GM11168 (cell line): ENCODE measurements at regions not wholly inside any gene's neighbourhood (a gene's known extent, or its start where the extent isn't known, plus 50 kb on each side); places are given as distances from the start of the nearest gene placed in this dataset.

Experiments
- in situ Hi-C: fragments of 300-500 bp; cut with MboI; formaldehyde crosslinking; loops from one replicate; pipeline ENCODE4 v1.12.0; 2022; ENCODE audit warnings: low sequenced_read_pairs; ENCODE audit not compliant: unreplicated experiment

GRCh38 chr12:125890366-125890905 lies 825.2 kb downstream of the AACS start:
- in situ Hi-C loops = no loop called here

DNA sequence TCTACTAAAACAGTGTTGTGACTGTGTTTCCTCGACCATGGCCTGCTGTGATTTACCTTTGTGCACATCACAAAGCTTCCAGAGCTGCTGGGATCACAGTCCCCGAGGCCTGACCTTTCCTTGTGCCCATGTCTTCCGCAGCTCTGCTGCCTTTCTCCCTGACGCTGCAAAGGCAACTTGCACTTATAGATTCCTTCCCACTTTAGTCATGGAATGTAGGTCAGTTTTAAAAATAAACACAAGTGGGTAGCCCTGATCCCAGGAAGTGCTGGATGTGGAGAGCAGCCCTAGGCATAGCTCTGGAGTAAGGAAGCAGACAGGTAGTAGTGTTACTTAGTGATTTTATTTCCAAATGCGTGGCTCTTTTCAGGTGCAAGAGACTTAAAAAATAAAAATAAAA lies 825.7 kb downstream of the AACS start:
- in situ Hi-C loops = no loop called here

DNA sequence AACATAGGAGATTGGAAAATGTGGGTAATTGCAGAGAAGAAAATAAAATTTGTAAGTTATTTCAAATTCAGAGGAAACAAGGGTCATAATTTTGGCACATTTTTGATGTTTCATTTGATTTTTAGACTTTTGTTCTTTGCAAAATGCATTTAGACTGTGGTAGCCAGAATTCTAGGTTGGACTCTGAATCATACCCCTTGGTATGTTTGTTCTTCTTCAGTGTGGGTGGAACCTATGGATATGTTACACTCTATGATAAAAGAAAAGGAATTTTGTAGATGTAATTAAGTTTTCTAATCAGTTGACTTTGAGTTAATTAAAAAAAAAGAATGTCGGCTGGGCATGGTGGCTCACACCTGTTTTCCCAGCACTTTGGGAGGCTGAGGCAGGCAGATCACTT lies 827.0 kb downstream of the AACS start:
- in situ Hi-C loops = no loop called here

GRCh38 chr12:125902991-125903390 lies 837.8 kb downstream of the AACS start:
- in situ Hi-C loops = no loop called here

DNA sequence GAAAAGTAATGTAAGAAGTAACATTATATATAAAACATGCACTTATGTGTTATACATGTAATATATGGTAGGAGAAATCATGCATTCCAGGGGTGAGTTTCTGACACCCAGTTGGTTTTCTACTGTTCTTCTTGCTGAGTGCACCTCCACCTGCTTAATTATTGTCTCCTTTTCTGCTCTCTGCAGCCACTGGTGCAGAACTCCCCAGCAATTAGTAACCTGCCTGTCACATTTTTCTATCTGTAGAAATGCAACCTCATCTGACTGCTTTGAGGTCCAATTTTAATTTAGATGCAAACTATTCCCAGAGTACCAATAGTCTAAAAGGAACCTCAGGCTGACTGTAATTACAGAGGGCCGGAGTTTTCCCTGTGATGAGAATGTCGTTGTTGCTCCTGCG lies 842.1 kb downstream of the AACS start:
- in situ Hi-C loops = no loop called here

- in situ Hi-C loops = no loop called here
These were observed 854.7 kb downstream of the AACS start for GRCh38 chr12:125919856-125920470.

- in situ Hi-C loops = no loop called here
These were observed 857.1 kb downstream of the AACS start for GRCh38 chr12:125922330-125922729.

- in situ Hi-C loops = no loop called here
These were observed 871.3 kb downstream of the AACS start for GRCh38 chr12:125936502-125936901.

DNA sequence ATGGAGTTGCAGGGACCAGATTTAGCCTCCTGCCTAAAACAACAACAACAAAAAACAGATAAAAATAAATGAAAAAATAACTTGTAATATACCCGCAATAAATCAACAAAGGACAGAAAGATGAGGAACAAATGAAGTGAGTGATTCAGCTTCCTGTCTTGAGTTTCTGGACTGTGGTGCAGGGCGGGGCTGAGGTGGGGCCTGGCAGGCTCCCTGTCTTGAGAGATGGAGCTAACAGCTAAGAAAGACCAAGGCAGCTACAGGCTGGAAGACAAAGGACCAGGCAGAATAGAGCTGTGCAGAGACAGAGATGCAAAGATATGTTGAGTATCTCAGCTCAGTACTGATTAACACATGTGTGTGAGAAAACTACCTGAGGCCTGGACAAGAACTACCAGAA lies 879.2 kb downstream of the AACS start:
- in situ Hi-C loops = no loop called here

DNA sequence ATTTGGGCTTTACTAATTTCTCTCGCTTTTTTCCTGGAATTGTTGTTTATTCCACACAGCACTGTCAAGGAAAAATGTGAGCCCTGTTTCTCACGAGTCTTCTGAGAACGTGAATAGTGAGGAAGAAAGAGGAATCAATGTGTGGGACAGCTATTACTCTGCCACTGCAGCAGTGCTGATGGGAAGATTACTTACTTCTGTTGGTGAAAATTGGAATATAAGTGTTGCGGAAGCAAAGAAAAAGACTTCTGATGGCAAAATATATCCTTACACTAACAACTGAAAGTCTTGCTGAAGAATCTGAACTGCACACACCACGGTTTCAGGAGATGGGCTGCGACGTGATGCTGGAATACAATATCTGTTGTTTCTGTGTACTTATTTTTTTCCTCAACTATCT lies 884.2 kb downstream of the AACS start:
- in situ Hi-C loops = no loop called here

DNA sequence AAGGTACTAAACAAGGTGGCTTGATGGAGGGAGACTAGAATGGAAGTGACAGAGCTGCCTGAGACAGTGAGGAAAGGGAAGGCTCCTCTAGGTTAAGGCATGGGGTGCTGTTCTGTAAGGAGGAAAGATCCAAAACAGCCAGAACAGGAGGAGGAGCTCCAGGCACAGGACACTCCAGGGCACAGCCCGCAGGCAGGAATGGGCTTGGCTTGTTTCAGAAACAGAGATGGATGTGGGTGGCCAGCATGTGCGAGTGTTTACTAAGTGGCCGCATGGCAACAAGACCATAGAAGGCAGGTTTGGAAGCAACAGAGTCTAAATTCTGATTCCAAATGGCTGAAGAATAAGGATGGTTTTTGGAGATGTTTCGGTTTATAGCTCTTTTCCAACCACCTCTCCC lies 889.1 kb downstream of the AACS start:
- in situ Hi-C loops = no loop called here

DNA sequence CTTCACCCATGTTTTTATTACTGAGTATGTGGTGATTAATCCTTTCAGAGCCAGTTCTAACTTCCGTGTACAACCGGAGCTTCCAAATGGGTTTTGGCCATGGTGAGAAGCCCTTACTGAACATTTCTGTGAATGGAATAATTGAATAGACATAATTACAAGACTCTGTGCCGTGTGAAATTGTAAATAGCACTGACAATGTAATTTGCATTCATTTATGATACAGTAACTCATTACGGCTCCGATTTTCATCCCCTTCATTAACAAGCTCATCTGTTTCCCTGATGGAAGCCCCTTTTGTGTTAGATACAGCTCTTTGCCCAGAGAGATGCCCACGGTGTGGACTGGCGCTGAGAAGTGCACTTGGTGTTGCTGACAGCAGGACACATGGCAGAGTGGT lies 891.0 kb downstream of the AACS start:
- in situ Hi-C loops = no loop called here

DNA sequence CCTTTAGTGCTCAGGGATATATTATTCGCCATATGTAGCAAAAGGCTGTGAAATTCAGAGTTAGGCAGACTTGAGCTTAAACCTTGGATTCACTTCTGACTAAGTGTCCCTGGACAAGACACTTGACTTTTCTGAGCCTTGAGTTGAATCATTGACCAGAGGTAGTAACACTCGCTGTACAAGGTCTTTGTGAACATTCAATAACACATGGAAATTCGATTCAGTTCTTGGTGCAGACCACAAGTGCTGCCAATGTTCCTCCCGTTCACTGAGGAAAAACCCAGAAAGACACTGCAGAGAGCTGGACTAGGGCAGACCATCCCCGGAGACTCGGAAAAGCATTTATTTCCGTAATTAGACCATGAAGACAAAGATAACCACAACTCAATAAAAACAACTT lies 901.4 kb downstream of the AACS start:
- in situ Hi-C loops = no loop called here

- in situ Hi-C loops = no loop called here
These were observed 903.2 kb downstream of the AACS start for GRCh38 chr12:125968413-125968812.

GRCh38 chr12:125971981-125972380 lies 906.7 kb downstream of the AACS start:
- in situ Hi-C loops = no loop called here

- in situ Hi-C loops = no loop called here
These were observed 913.1 kb downstream of the AACS start for GRCh38 chr12:125978286-125978685.

DNA sequence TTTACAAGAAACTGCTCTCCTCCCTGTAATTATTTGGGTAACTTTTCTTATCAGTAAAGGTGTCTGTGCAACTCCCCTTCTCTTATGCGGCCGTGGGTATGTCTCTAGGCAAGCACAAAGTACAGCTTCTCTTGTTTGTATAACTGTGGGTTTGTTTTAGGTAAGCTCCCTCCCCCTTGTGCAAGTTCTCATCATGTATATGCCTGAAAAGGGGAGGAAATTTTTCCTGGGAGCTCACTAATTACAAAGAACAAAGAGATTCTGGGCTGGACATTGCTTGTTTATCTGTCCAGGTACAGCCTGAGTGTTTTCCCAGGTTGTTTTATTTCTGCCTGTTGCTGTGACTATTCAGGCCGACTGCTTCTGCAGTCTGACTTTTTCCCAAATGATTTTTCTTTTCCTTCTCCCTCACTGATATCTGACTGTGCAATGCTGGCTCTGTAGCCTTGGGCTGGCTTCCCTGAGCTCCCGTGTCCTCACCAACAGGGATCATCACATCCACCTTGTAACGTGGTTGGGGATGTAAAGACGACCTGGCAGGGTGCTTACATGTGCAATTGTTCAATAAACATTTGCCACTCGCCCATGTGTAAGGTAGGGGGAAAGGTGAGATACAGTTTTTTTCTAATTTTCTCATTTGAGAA lies 916.5 kb downstream of the AACS start:
- in situ Hi-C loops = no loop called here

- in situ Hi-C loops = no loop called here
These were observed 918.0 kb downstream of the AACS start for GRCh38 chr12:125983094-125983783.

DNA sequence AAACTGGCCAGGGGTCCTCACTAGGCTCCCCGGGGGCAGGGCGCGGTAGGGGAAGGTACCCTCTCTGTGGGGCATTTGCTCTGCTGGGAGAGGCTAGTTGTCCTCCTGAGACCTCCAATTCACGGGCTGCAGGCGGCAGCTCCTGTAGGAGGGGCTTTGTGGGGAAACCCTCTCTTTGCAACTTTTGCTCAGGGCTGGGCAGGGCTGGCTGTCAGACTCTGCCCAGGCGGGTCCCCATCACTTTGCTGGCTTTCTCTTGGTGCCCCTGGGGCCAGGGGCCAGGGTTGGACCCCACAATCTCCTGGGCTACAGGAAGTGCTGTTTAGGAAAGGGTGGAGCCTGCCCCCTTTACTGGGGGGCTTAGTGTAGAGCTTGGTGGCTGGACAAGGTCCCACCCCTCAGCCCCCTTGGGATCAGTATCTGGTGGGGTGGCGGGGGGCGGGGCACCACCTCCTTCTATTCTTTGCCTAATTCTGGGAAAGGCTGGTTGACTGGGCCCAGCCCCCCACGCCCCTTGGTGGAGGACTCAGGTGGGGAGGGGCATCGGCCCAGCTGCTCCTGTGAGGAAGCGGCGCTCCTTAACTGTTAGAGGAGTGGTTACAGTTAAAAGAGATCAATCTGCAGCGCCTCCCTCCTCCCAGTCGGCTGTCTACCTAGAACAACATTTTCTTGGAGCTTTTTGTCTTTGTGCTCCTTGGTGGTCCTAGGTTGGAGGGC lies 918.7 kb downstream of the AACS start:
- in situ Hi-C loops = no loop called here

- in situ Hi-C loops = no loop called here
These were observed 923.3 kb downstream of the AACS start for GRCh38 chr12:125988545-125988944.

- in situ Hi-C loops = no loop called here
These were observed 924.5 kb downstream of the AACS start for GRCh38 chr12:125989696-125990095.
